ENCODE measurements at regions not wholly inside any gene's neighbourhood (a gene's known extent, or its start where the extent isn't known, plus 50 kb on each side); places are given as distances from the start of the nearest gene placed in this dataset.

DNA sequence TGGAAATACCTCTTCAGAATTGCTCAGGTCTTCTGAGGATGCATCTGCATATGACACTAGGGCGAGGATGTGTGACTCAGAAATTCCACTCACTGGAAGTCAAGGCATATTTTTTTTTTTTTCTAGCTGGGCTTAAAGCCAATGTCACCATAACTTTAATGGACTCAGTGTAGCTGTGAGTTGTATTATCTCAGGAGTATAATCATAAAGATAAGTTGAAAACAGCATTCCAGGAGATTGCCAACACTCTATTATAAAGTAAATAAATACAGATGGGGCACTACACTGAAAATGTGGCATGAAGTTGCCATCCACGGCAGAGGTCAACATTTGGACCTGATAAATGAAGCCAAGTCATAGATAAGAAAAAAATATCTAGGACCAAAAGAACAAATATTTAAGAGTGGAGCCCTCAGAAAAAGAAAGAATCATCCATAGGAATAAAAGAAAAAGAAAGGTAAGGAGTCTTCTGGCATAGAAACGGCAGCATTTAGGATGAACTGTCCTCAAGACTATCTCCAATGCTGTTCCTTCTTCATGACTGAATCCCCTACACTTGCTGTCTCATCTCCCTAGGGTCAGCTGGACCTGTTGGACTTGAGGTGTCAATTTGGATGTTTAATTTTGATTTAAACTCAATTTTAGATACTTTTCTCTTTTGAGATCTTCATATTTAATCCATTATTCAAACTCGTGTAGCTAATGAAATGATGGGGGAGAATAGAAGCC is 72.9 kb upstream of the CAV2 start:
- TF ChIP-seq CTCF (IDR thresholded peaks at IDR 0.05; ENCODE audit: low read depth, low read length, missing input control) (no peak), MAX (IDR thresholded peaks at IDR 0.05) (no peak), ZBTB33 (IDR thresholded peaks at IDR 0.05) (no peak), JUND (IDR thresholded peaks at IDR 0.05) (peak; percentile 88 to 89), SP1 (IDR thresholded peaks at IDR 0.05) (no peak), GABPA (IDR thresholded peaks at IDR 0.05 in 1 of 2, conservative IDR thresholded peaks at IDR 0.05 in 1 of 2) (no peak), HNF4G (IDR thresholded peaks at IDR 0.05) (no peak), RAD21 (IDR thresholded peaks at IDR 0.05) (no peak), TAF1 (conservative IDR thresholded peaks at IDR 0.05) (no peak), NR2F2 (IDR thresholded peaks at IDR 0.05) (no peak)
- TF ChIP-seq, protein P1, sequence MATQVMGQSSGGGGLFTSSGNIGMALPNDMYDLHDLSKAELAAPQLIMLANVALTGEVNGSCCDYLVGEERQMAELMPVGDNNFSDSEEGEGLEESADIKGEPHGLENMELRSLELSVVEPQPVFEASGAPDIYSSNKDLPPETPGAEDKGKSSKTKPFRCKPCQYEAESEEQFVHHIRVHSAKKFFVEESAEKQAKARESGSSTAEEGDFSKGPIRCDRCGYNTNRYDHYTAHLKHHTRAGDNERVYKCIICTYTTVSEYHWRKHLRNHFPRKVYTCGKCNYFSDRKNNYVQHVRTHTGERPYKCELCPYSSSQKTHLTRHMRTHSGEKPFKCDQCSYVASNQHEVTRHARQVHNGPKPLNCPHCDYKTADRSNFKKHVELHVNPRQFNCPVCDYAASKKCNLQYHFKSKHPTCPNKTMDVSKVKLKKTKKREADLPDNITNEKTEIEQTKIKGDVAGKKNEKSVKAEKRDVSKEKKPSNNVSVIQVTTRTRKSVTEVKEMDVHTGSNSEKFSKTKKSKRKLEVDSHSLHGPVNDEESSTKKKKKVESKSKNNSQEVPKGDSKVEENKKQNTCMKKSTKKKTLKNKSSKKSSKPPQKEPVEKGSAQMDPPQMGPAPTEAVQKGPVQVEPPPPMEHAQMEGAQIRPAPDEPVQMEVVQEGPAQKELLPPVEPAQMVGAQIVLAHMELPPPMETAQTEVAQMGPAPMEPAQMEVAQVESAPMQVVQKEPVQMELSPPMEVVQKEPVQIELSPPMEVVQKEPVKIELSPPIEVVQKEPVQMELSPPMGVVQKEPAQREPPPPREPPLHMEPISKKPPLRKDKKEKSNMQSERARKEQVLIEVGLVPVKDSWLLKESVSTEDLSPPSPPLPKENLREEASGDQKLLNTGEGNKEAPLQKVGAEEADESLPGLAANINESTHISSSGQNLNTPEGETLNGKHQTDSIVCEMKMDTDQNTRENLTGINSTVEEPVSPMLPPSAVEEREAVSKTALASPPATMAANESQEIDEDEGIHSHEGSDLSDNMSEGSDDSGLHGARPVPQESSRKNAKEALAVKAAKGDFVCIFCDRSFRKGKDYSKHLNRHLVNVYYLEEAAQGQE (IDR thresholded peaks at IDR 0.05): no peak
